Psoas muscle (tissue), 7 donors: ENCODE measurements at regions not wholly inside any gene's neighbourhood (a gene's known extent, or its start where the extent isn't known, plus 50 kb on each side); places are given as distances from the start of the nearest gene placed in this dataset.

Source experiments
- ATAC-seq, 4 donors: fragments of 200-7000 bp; cut with Tn5 transposase; one replicate each; pipeline ENCODE4 v1.9.1; 2020; ENCODE audit warnings: moderate library complexity in 3 of 4, mild to moderate bottlenecking in 2 of 4
- DNase-seq, 2 donors: peaks; one replicate each; pipeline ENCODE4 v3.0.0-alpha.2; 2020
- H3K27ac ChIP-seq: fragments of 200-600 bp; one replicate; pipeline ENCODE4 v1.8.0; 2022
- H3K27me3 ChIP-seq, 3 donors: fragments of 200-600 bp in 1 of 3; one replicate each; pipeline versions ENCODE4 v1.6.1 to v1.8.0; 2013 to 2022; ENCODE audit warnings: low read length in 2 of 3, mild to moderate bottlenecking in 2 of 3, moderate library complexity in 1 of 3; ENCODE audit not compliant: insufficient read depth in 3 of 3
- H3K36me3 ChIP-seq, 2 donors: fragments of 200-600 bp in 1 of 2; one replicate each; pipeline versions ENCODE4 v1.6.1 to v1.8.0; 2013 to 2022; ENCODE audit warnings: low read depth in 1 of 2, mild to moderate bottlenecking in 1 of 2, moderate library complexity in 1 of 2; ENCODE audit not compliant: insufficient read depth in 1 of 2
- H3K4me1 ChIP-seq: fragments of 200-600 bp; one replicate; pipeline ENCODE4 v1.8.0; 2022
- H3K4me3 ChIP-seq: fragments of 200-600 bp; one replicate; pipeline ENCODE4 v1.8.0; 2022; ENCODE audit warnings: mild to moderate bottlenecking
- H3K9me3 ChIP-seq: fragments of 200-600 bp; one replicate; pipeline ENCODE4 v1.8.0; 2022
- WGBS, 3 donors: extraction: QIAGEN DNeasy Blood & Tissue Kit; methylation state at CpG; one replicate each; pipeline versions ENCODE4 v1.1.6 to v1.1.7; 2013; 5-methylcytosine and 5-hydroxymethylcytosine counted together
- intact Hi-C, 2 donors: fragments of 100-400 bp; cut with DNase I; formaldehyde crosslinking; loops; one replicate each; pipeline versions ENCODE4 v1.11.0 to v1.14.2; 2022
- TF ChIP-seq, protein P1 (sequence below): fragments of 200-600 bp; IDR thresholded peaks from one replicate; pipeline ENCODE4 v1.8.0; 2022; ENCODE audit warnings: antibody characterized with exemption
- donor health status: healthy with polysubstance abuse.
- donor health status: DM: no; HTN: no; CAD: no; lungs with moderate emphysema.
- donor health status: Bipolar disorder and iron deficiency.
- donor health status: healthy.
- donor health status: DM: yes; HTN: yes; CAD: no.
- donor health status: DM: no; HTN: no; CAD: no.
- donor health status: DM: yes; HTN: yes; CAD: no.

- WGBS, 3 donors, result 71 to 79% (median 78%) methylated on average over 5 of the region's 5 CpGs
- intact Hi-C loops, result no loop called here
- H3K36me3 ChIP-seq, result no peaks in the 10 kb centered on the region
- H3K4me1 ChIP-seq, result no peaks in the 10 kb centered on the region
- no peaks in the 10 kb centered on the region for H3K27me3 ChIP-seq
- no peak overlapping the region for H3K27ac ChIP-seq
- H3K4me3 ChIP-seq, result no peak overlapping the region
- no peaks in the 10 kb centered on the region for H3K9me3 ChIP-seq
- DNase-seq, result no peak
- no peak for ATAC-seq
- TF ChIP-seq, protein P1, sequence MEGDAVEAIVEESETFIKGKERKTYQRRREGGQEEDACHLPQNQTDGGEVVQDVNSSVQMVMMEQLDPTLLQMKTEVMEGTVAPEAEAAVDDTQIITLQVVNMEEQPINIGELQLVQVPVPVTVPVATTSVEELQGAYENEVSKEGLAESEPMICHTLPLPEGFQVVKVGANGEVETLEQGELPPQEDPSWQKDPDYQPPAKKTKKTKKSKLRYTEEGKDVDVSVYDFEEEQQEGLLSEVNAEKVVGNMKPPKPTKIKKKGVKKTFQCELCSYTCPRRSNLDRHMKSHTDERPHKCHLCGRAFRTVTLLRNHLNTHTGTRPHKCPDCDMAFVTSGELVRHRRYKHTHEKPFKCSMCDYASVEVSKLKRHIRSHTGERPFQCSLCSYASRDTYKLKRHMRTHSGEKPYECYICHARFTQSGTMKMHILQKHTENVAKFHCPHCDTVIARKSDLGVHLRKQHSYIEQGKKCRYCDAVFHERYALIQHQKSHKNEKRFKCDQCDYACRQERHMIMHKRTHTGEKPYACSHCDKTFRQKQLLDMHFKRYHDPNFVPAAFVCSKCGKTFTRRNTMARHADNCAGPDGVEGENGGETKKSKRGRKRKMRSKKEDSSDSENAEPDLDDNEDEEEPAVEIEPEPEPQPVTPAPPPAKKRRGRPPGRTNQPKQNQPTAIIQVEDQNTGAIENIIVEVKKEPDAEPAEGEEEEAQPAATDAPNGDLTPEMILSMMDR, result no peak
Measured at GRCh38 chr12:125287155-125287847, 222.1 kb downstream of the AACS start.

- no peaks in the 10 kb centered on the region for H3K36me3 ChIP-seq
- ATAC-seq (no peak), DNase-seq (no peak)
- no peaks in the 10 kb centered on the region for H3K27me3 ChIP-seq
- WGBS, 3 donors, result 62 to 74% (median 70%) methylated on average over 7 of the region's 7 CpGs
- H3K27ac ChIP-seq, result no peak overlapping the region
- intact Hi-C loops, result no loop called here
- no peak overlapping the region for H3K4me3 ChIP-seq
- no peaks in the 10 kb centered on the region for H3K4me1 ChIP-seq
- peaks cover 7% of the 10 kb centered on the region for H3K9me3 ChIP-seq
- TF ChIP-seq, protein P1, result no peak
Measured at GRCh38 chr12:125288931-125289928, 224.0 kb downstream of the AACS start.

DNA sequence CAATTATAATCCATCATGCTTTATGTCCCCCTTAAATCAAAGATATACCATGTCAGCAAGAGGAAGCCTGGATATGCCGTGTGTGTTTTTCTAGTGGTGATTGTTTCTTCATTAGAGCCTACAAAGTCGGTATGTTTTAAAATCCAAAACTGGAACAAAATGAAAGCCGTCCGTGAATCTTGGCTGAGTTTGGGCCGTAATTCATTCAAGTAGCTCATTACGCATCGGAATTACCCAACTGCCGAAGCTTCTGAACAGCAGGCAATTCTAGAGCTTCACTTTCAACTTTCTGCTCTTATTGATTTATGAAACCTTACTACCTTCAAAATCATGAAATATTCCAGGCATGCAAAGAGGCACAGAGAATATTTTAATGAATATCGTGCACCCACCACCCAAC, 224.7 kb downstream of the AACS start:
- Histone ChIP-seq H3K4me1 (no peaks in the 10 kb centered on the region), H3K27me3 (no peaks in the 10 kb centered on the region), H3K4me3 (no peak overlapping the region), H3K36me3 (no peaks in the 10 kb centered on the region), H3K27ac (no peak overlapping the region), H3K9me3 (peaks cover 7% of the 10 kb centered on the region)
- TF ChIP-seq, protein P1, result no peak
- DNase-seq (no peak), ATAC-seq (no peak)
- 30 to 40% (median 37%) methylated on average over 9 of the region's 9 CpGs for WGBS, 3 donors
- intact Hi-C loops, result no loop called here

- no peak for DNase-seq
- Histone ChIP-seq H3K27me3 (no peaks in the 10 kb centered on the region), H3K27ac (no peak overlapping the region), H3K9me3 (peaks cover 7% of the 10 kb centered on the region), H3K4me3 (no peak overlapping the region), H3K4me1 (no peaks in the 10 kb centered on the region), H3K36me3 (no peaks in the 10 kb centered on the region)
- TF ChIP-seq, protein P1, result no peak
- 77 to 91% (median 83%) methylated on average over 3 of the region's 3 CpGs for WGBS, 3 donors
- ATAC-seq, result no peak
- intact Hi-C loops, result no loop called here
Measured at GRCh38 chr12:125292700-125293099, 227.5 kb downstream of the AACS start.
